Renal cortical epithelial cell (primary cell): ENCODE measurements at regions not wholly inside any gene's neighbourhood (a gene's known extent, or its start where the extent isn't known, plus 50 kb on each side); places are given as distances from the start of the nearest gene placed in this dataset.

ENCODE experiments used
- DNase-seq: peaks from one replicate; pipeline ENCODE4 v3.0.0-alpha.2; 2011; ENCODE audit warnings: low read depth

GRCh38 chr5:176733406-176734262 lies 76.7 kb upstream of the UNC5A start:
- DNase-seq = no peak

- no peak for DNase-seq
Measured at GRCh38 chr5:176734756-176735342, 75.5 kb upstream of the UNC5A start.

- DNase-seq = no peak
Measured at GRCh38 chr5:176735383-176736265, 74.7 kb upstream of the UNC5A start.

- no peak for DNase-seq
Measured at GRCh38 chr5:176736301-176736930, 73.9 kb upstream of the UNC5A start.

- DNase-seq = peak; percentile 85
Measured at GRCh38 chr5:176736931-176737745, 73.2 kb upstream of the UNC5A start.

- DNase-seq = no peak
Measured at GRCh38 chr5:176737746-176738636, 72.4 kb upstream of the UNC5A start.

- no peak for DNase-seq
Measured at GRCh38 chr5:176738637-176739250, 71.6 kb upstream of the UNC5A start.

- DNase-seq = no peak
Measured at GRCh38 chr5:176739461-176740051, 70.8 kb upstream of the UNC5A start.

- no peak for DNase-seq
Measured at GRCh38 chr5:176740131-176740701, 70.1 kb upstream of the UNC5A start.

GRCh38 chr5:176740702-176741496 lies 69.5 kb upstream of the UNC5A start:
- DNase-seq = no peak

GRCh38 chr5:176741561-176742211 lies 68.7 kb upstream of the UNC5A start:
- DNase-seq = no peak

GRCh38 chr5:176742246-176743105 lies 67.9 kb upstream of the UNC5A start:
- DNase-seq = no peak

- DNase-seq = no peak
Measured at GRCh38 chr5:176743136-176743861, 67.1 kb upstream of the UNC5A start.

- DNase-seq = no peak
Measured at GRCh38 chr5:176743868-176744583, 66.3 kb upstream of the UNC5A start.

- DNase-seq = peak; percentile 4
Measured at GRCh38 chr5:176744584-176744965, 65.8 kb upstream of the UNC5A start.
